Thymus (tissue), 11 donors: ENCODE measurements at regions not wholly inside any gene's neighbourhood (a gene's known extent, or its start where the extent isn't known, plus 50 kb on each side); places are given as distances from the start of the nearest gene placed in this dataset.

Source experiments
- DNase-seq, 9 donors: peaks; one replicate each; pipeline ENCODE4 v3.0.0-alpha.2; 2013; ENCODE audit warnings: low spot score in 9 of 9, low read depth in 6 of 9, missing footprints in 1 of 9
- H3K27ac ChIP-seq, 2 donors: one replicate each; pipeline ENCODE4 v1.5.1; 2013; ENCODE audit warnings: control low read depth in 1 of 2, low read depth in 1 of 2, low read length in 1 of 2, mild to moderate bottlenecking in 1 of 2, moderate library complexity in 1 of 2
- H3K27me3 ChIP-seq, 2 donors: one replicate each; pipeline ENCODE4 v1.5.1; 2013; ENCODE audit warnings: low read length in 1 of 2; ENCODE audit not compliant: control insufficient read depth in 2 of 2, insufficient read depth in 1 of 2
- H3K36me3 ChIP-seq, 2 donors: one replicate each; pipeline ENCODE4 v1.5.1; 2013; ENCODE audit warnings: low read length in 1 of 2, mild to moderate bottlenecking in 1 of 2, moderate library complexity in 1 of 2; ENCODE audit not compliant: control insufficient read depth in 2 of 2, insufficient read depth in 2 of 2
- H3K4me1 ChIP-seq, 2 donors: one replicate each; pipeline ENCODE4 v1.5.1; 2013; ENCODE audit warnings: low read length in 2 of 2; ENCODE audit not compliant: control insufficient read depth in 2 of 2, insufficient read depth in 2 of 2
- H3K4me3 ChIP-seq, 2 donors: one replicate each; pipeline ENCODE4 v1.5.1; 2013; ENCODE audit warnings: low read length in 2 of 2, control low read depth in 1 of 2, mild to moderate bottlenecking in 1 of 2
- H3K9me3 ChIP-seq, 2 donors: one replicate each; pipeline ENCODE4 v1.5.1; 2013; ENCODE audit warnings: low read length in 1 of 2, mild to moderate bottlenecking in 1 of 2; ENCODE audit not compliant: control insufficient read depth in 2 of 2, insufficient read depth in 1 of 2
- WGBS: extraction: QIAGEN DNeasy Blood & Tissue Kit; methylation state at CpG from one replicate; pipeline ENCODE4 v1.1.7; 2013; 5-methylcytosine and 5-hydroxymethylcytosine counted together
- donor health status: healthy.

DNA sequence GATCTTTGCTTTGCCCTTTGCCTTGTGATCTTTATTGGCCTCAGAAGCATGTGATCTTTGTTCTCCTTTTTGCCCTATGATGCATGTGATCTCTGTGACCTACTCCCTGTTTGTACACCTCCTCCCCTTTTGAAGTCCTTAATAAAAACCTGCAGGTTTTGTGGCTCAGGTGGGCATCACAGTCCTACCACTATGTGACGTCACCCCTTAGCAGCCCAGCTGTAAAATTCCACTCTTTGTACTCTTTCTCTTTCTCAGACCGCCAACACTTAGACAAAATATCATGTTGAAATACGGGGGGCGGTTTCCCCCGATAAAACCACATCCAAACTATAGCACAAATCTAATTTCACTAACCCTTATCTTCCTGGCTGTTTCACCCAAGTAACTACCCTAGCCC lies 76.7 kb upstream of the RAPGEF4 start:
- no peak for DNase-seq
- H3K27ac ChIP-seq, result no peak overlapping the region
- H3K4me1 ChIP-seq, result no peaks in the 10 kb centered on the region
- H3K27me3 ChIP-seq, result no peaks in the 10 kb centered on the region
- 94% methylated on average over 5 of the region's 5 CpGs for WGBS
- no peaks in the 10 kb centered on the region for H3K36me3 ChIP-seq
- H3K9me3 ChIP-seq, result no peaks in the 10 kb centered on the region
- no peak overlapping the region for H3K4me3 ChIP-seq

- Histone ChIP-seq H3K4me3 (no peak overlapping the region), H3K36me3 (no peaks in the 10 kb centered on the region), H3K27me3 (no peaks in the 10 kb centered on the region), H3K4me1 (no peaks in the 10 kb centered on the region), H3K9me3 (no peaks in the 10 kb centered on the region), H3K27ac (no peak overlapping the region)
- 91% methylated on average over 3 of the region's 3 CpGs for WGBS
- no peak for DNase-seq
These were observed 73.5 kb upstream of the RAPGEF4 start for GRCh38 chr2:172662099-172662498.

DNA sequence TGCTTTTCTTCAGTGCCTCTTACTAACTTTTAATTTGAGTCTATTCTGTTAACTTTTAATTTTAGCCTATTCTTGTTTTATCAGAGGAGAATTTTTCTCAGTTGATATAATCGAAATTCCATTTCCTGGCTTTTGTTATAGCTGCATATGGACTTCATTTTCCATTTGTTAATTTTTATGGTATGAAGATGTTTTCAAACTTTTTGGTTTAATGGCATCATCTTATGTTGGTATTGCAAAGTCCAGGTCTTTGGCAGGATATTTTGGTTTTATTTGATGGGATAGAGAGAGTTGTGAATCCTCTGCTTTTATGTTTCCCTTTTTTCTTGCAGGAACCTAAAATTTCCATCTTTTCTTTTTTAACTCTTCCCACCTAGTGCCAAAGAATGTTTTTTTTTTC lies 70.9 kb upstream of the RAPGEF4 start:
- no peak overlapping the region for H3K27ac ChIP-seq
- WGBS, result 99% methylated on average over 1 of the region's 1 CpG
- DNase-seq, result no peak
- H3K4me3 ChIP-seq, result no peak overlapping the region
- no peaks in the 10 kb centered on the region for H3K4me1 ChIP-seq
- H3K27me3 ChIP-seq, result no peaks in the 10 kb centered on the region
- H3K9me3 ChIP-seq, result no peaks in the 10 kb centered on the region
- no peaks in the 10 kb centered on the region for H3K36me3 ChIP-seq

- WGBS, result 96% methylated on average over 3 of the region's 3 CpGs
These were observed 67.9 kb upstream of the RAPGEF4 start for GRCh38 chr2:172667581-172668325.

GRCh38 chr2:172671501-172671900 lies 64.1 kb upstream of the RAPGEF4 start:
- no peaks in the 10 kb centered on the region for H3K27me3 ChIP-seq
- H3K4me3 ChIP-seq, result no peak overlapping the region
- no peak overlapping the region for H3K27ac ChIP-seq
- H3K9me3 ChIP-seq, result peaks cover 0 to 2% of the 10 kb centered on the region in 2 donors
- H3K36me3 ChIP-seq, result no peaks in the 10 kb centered on the region
- no peak for DNase-seq
- WGBS, result 93% methylated on average over 1 of the region's 1 CpG
- peaks cover 0 to 6% of the 10 kb centered on the region in 2 donors for H3K4me1 ChIP-seq

More at GRCh38 chr2:172667581-172668325, 67.9 kb upstream of the RAPGEF4 start:
- Histone ChIP-seq H3K27ac (no peak overlapping the region), H3K36me3 (no peaks in the 10 kb centered on the region), H3K9me3 (no peaks in the 10 kb centered on the region), H3K4me1 (no peaks in the 10 kb centered on the region), H3K4me3 (no peak overlapping the region), H3K27me3 (no peaks in the 10 kb centered on the region)
- DNase-seq, result no peak

DNA sequence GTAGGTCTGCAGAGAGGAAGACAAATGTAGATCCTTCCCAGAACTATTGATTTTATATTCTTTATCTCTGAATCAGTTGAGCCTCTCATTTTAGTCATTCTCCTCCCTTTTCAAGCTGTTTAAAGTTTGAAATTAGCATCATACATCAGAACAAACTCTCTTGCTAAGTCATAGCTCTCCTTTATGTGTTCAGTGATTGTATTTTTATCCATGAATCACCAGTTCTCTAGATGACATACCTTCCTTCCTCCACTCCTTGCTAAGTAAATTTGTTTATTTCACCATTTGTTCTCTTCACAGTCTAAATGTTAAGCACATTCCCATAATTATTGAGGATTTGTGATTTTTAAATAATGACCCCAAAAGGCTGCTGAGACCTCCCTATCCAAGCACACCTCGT lies 63.5 kb upstream of the RAPGEF4 start:
- no peak overlapping the region for H3K27ac ChIP-seq
- H3K9me3 ChIP-seq, result peaks cover 0 to 2% of the 10 kb centered on the region in 2 donors
- no peak overlapping the region for H3K4me3 ChIP-seq
- 88% methylated on average over 1 of the region's 1 CpG for WGBS
- DNase-seq, result no peak
- no peaks in the 10 kb centered on the region for H3K36me3 ChIP-seq
- no peaks in the 10 kb centered on the region for H3K27me3 ChIP-seq
- H3K4me1 ChIP-seq, result peaks cover 0 to 6% of the 10 kb centered on the region in 2 donors

- Histone ChIP-seq H3K9me3 (peaks cover 0 to 2% of the 10 kb centered on the region in 2 donors), H3K36me3 (no peaks in the 10 kb centered on the region), H3K4me1 (peaks cover 0 to 6% of the 10 kb centered on the region in 2 donors), H3K27ac (no peak overlapping the region), H3K27me3 (no peaks in the 10 kb centered on the region), H3K4me3 (no peak overlapping the region)
- WGBS, result 95% methylated on average over 6 of the region's 6 CpGs
- DNase-seq, result no peak
These were observed 62.5 kb upstream of the RAPGEF4 start for GRCh38 chr2:172673056-172673683.

DNA sequence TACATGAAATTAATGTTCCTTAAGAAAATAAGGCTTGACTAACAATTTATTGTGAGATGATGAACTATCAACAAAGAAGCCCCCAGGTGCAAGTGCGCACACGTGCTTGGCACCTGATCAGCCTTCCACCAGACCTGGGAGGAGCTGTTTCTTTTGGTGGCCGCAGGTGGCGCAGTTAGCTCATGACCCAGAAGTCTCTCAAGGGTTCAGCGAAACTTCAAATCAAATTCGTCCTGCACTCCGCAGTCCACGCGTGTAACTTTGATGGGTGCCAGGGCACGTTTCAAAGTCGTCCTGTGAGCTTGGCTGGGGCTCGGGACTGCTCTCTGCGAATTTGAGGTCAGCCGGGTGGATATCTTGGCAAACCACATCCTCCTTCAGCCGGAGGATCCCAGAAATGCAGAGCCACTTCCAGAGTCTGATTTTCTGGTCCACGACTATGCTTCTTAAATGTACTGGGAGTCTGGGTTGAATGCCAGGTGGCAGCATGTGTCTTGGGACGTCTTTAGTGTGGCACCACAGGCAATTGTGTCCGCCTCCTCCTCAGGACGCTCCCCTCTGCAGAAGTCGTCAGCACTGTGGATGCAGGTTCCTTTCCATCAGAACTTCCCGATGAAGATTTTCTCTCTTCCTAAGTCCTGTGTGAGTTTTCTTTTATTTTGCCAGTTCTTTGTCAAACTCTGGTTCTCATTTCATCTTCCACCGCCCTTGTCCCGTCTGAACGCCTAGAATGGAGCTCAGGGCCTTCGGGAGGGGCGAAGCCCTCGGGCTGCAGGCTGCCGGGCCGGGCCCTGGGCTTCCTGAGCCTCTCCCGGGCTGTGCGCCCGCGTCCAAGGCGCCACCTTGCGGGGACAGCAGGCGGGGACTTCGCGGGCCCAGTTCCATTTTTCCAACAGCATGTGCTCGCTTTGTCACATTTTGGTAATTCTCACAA lies 61.3 kb upstream of the RAPGEF4 start:
- Histone ChIP-seq H3K4me3 (peak overlapping the region in 1 of 2 donors; percentile 7), H3K9me3 (peaks cover 0 to 2% of the 10 kb centered on the region in 2 donors), H3K27me3 (no peaks in the 10 kb centered on the region), H3K36me3 (no peaks in the 10 kb centered on the region), H3K4me1 (peaks cover 0 to 6% of the 10 kb centered on the region in 2 donors), H3K27ac (no peak overlapping the region)
- DNase-seq, result peak in 4 of 9 donors; percentile 25 to 45 (median 32)
- 52% methylated on average over 39 of the region's 39 CpGs for WGBS

DNA sequence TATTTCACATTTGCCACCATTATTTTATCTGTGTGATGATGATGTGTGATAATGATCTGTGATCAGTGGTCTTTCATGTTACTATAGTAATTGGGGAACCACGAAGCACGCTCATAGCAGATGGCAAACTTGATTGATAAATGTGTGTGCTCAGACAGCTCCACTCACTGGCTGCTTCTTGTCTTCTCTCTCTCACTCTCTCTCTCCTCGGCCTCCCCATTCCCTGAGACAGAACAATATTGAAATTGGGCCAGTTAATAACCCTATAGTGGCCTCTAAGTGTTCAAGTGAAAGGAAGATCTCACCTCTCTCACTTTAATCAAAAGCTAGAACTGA lies 60.7 kb upstream of the RAPGEF4 start:
- DNase-seq, result no peak
- Histone ChIP-seq H3K27ac (no peak overlapping the region), H3K9me3 (peaks cover 0 to 2% of the 10 kb centered on the region in 2 donors), H3K27me3 (no peaks in the 10 kb centered on the region), H3K36me3 (no peaks in the 10 kb centered on the region), H3K4me3 (no peak overlapping the region), H3K4me1 (peaks cover 0 to 6% of the 10 kb centered on the region in 2 donors)
- WGBS, result 77% methylated on average over 3 of the region's 3 CpGs
